A549 (cell line): ENCODE measurements at regions not wholly inside any gene's neighbourhood (a gene's known extent, or its start where the extent isn't known, plus 50 kb on each side); places are given as distances from the start of the nearest gene placed in this dataset.

Source experiments
- ATAC-seq, 2 experiments: fragments of 200-7000 bp in 1 of 2; fragments of >200 bp in 1 of 2; cut with Nextera tagmentation in 1 of 2; cut with Tn5 transposase in 1 of 2; 3 replicates each; pipeline versions ENCODE4 v1.8.0 to v1.9.1; 2018 to 2020; ENCODE audit warnings: mild to moderate bottlenecking in 1 of 2, moderate library complexity in 1 of 2
- CTCF ChIA-PET: fragments of 300-600 bp; sonication (Branson Sonifier 250); formaldehyde crosslinking; extraction: SDS; loops from one replicate; lab custom pipeline; 2021; ENCODE audit warnings: antibody characterized with exemption, inconsistent platforms; lab: Yijun Ruan, JAX
- POLR2A ChIA-PET: fragments of 350-600 bp; formaldehyde crosslinking; extraction: SDS; loops from one replicate; lab custom pipeline; 2021; ENCODE audit warnings: antibody characterized with exemption, inconsistent platforms; lab: Yijun Ruan, JAX
- DNase-seq, 2 experiments: peaks; one replicate each; pipeline versions ENCODE4 v3.0.0 to v3.0.0-alpha.2; 2011 to 2016; ENCODE audit warnings: low read depth in 1 of 2, low spot score in 1 of 2
- FAIRE-seq: peaks from 2 replicates; lab custom pipeline; 2011; peaks lifted over from hg19 to GRCh38; lab: Jason Lieb, UNC
- H3K27ac ChIP-seq, 2 experiments: fragments of >200 bp; sonication (Bioruptor Twin); formaldehyde crosslinking; 3 replicates each; pipeline ENCODE4 v1.5.1; 2016 to 2017
- H3K4me1 ChIP-seq: fragments of >200 bp; sonication (Bioruptor Twin); formaldehyde crosslinking; 3 replicates; pipeline ENCODE4 v1.6.1; 2016
- H3K4me2 ChIP-seq: fragments of >200 bp; sonication (Bioruptor Twin); formaldehyde crosslinking; 3 replicates; pipeline ENCODE4 v1.6.1; 2016
- H3K4me3 ChIP-seq: fragments of >200 bp; sonication (Bioruptor Twin); formaldehyde crosslinking; 3 replicates; pipeline ENCODE4 v1.5.1; 2016
- H3K9me3 ChIP-seq: fragments of >200 bp; sonication (Bioruptor Twin); formaldehyde crosslinking; 3 replicates; pipeline ENCODE4 v1.6.1; 2016
- CBX2 ChIP-seq: fragments of 200-600 bp; sonication (generic); IDR thresholded peaks from 2 replicates; pipeline ENCODE4 v1.6.1; 2016; ENCODE audit warnings: low read depth, mild to moderate bottlenecking, borderline replicate concordance
- CHD2 ChIP-seq: fragments of 150-350 bp; IDR thresholded peaks from 2 replicates; pipeline ENCODE4 v1.6.1; 2014; ENCODE audit warnings: low read length; ENCODE audit not compliant: partially characterized antibody
- CHD4 ChIP-seq: fragments of 200-600 bp; sonication (generic); IDR thresholded peaks from 2 replicates; pipeline ENCODE4 v1.6.1; 2016; ENCODE audit warnings: antibody characterized with exemption, mild to moderate bottlenecking, borderline replicate concordance
- EHMT2 ChIP-seq: fragments of 200-600 bp; sonication (generic); IDR thresholded peaks from 2 replicates; pipeline ENCODE4 v1.6.1; 2016; ENCODE audit warnings: antibody characterized with exemption, low read depth, mild to moderate bottlenecking, moderate library complexity
- FOSL2 ChIP-seq, 2 experiments: fragments of 450-650 bp in 1 of 2; fragments of >200 bp in 1 of 2; sonication (Bioruptor Twin) in 1 of 2; formaldehyde crosslinking; IDR thresholded peaks; 2 replicates each; pipeline versions ENCODE4 v1.5.0 to v1.6.1; 2016 to 2020; ENCODE audit warnings: mild to moderate bottlenecking in 1 of 2, moderate library complexity in 1 of 2
- GATA3 ChIP-seq: IDR thresholded peaks from 2 replicates; pipeline ENCODE4 v1.6.1; 2012; ENCODE audit warnings: borderline replicate concordance
- HOXB13 ChIP-seq: fragments of 250-450 bp; sonication (Bioruptor Pico); IDR thresholded peaks from 2 replicates; pipeline ENCODE4 v1.5.0; 2020; ENCODE audit warnings: low read depth, mild to moderate bottlenecking, moderate library complexity
- HOXB5 ChIP-seq: fragments of 250-450 bp; sonication (Bioruptor Pico); IDR thresholded peaks from 2 replicates; pipeline ENCODE4 v1.5.0; 2020; ENCODE audit warnings: mild to moderate bottlenecking, moderate library complexity
- JUN ChIP-seq, 2 experiments: fragments of >200 bp; sonication (Bioruptor Twin); formaldehyde crosslinking; IDR thresholded peaks; 2 replicates in 1 of 2; 3 replicates in 1 of 2; pipeline ENCODE4 v1.6.1; 2016 to 2017
- JUNB ChIP-seq: fragments of >200 bp; sonication (Bioruptor Twin); formaldehyde crosslinking; IDR thresholded peaks from 2 replicates; pipeline ENCODE4 v1.6.1; 2016
- KDM1A ChIP-seq: fragments of 200-600 bp; sonication (generic); IDR thresholded peaks from 2 replicates; pipeline ENCODE4 v1.6.1; 2016; ENCODE audit warnings: low read depth, mild to moderate bottlenecking
- MAZ ChIP-seq: fragments of 150-350 bp; IDR thresholded peaks from 2 replicates; pipeline ENCODE4 v1.6.1; 2014; ENCODE audit warnings: antibody characterized with exemption, low read depth, low read length, borderline replicate concordance
- NFE2L2 ChIP-seq: fragments of 150-350 bp; conservative IDR thresholded peaks from 2 replicates; pipeline ENCODE4 v1.6.1; 2014; ENCODE audit warnings: low read length
- NR3C1 ChIP-seq: fragments of >200 bp; sonication (Bioruptor Twin); formaldehyde crosslinking; IDR thresholded peaks from 3 replicates; pipeline ENCODE4 v1.6.1; 2017
- PHF8 ChIP-seq: fragments of 200-600 bp; sonication (generic); IDR thresholded peaks from 2 replicates; pipeline ENCODE4 v1.6.1; 2016; ENCODE audit warnings: low read depth, mild to moderate bottlenecking, antibody characterized with exemption, moderate library complexity, borderline replicate concordance
- RNF2 ChIP-seq: fragments of 200-600 bp; sonication (generic); IDR thresholded peaks from 2 replicates; pipeline ENCODE4 v1.6.1; 2016; ENCODE audit warnings: low read depth, mild to moderate bottlenecking, antibody characterized with exemption, moderate library complexity, borderline replicate concordance
- SMC3 ChIP-seq: fragments of >200 bp; sonication (Bioruptor Twin); formaldehyde crosslinking; IDR thresholded peaks from 3 replicates; pipeline ENCODE4 v1.6.1; 2018; ENCODE audit warnings: inconsistent platforms
- SREBF2 ChIP-seq: fragments of 450-650 bp; IDR thresholded peaks from 2 replicates; pipeline ENCODE4 v1.6.1; 2014; ENCODE audit warnings: mild to moderate bottlenecking, moderate library complexity
- ZFP36 ChIP-seq: fragments of 450-650 bp; IDR thresholded peaks from 2 replicates; pipeline ENCODE4 v1.6.1; 2014; ENCODE audit warnings: borderline replicate concordance; ENCODE audit not compliant: partially characterized antibody
- WGBS: methylation state at CpG from one replicate; pipeline ENCODE4 v1.1.6; 2017; ENCODE audit errors: missing lambda C conversion rate; 5-methylcytosine and 5-hydroxymethylcytosine counted together
- TF ChIP-seq, protein P1 (sequence below): fragments of >200 bp; sonication (Bioruptor Twin); formaldehyde crosslinking; IDR thresholded peaks from 2 replicates; pipeline ENCODE4 v1.6.1; 2016
- TF ChIP-seq, protein P2 (sequence below): IDR thresholded peaks from 2 replicates; pipeline ENCODE4 v1.6.1; 2012
- TF ChIP-seq, protein P3 (sequence below): fragments of 450-650 bp; IDR thresholded peaks from 2 replicates; pipeline ENCODE4 v1.6.1; 2014; ENCODE audit warnings: antibody characterized with exemption

DNA sequence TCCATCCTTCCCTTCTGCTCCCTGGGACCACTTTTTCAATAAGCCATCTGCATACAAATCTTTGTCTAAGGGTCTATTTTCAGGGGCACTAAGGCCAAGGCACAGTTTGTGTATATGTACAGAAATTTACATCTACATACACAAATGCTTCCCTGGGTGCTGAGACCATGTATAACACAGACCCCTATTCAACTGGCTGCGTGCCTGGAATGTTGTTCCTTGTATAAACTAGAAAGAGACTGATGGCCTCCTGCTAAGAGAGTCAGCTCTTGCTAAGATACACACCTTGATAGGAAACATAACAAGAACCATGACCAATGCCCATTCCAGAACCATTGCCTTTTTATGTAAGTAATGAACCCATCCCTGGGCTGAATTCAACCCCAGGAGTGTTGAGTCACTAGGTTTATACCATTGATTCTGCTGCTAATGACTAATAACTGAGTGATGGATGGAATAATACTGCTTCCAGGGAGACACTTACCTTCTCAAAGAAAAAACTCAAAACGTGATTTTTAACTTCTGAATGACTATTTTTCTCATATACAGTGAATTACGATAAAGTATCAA, 290.7 kb downstream of the FGFR2 start:
- 12% methylated on average over 3 of the region's 3 CpGs for WGBS
- ChIA-PET POLR2A (no interaction called here), CTCF (interaction anchor here (1.2 kb wide), 1 partner anchor 12 kb away, joined by 5 read pairs; no protein-coding TSS in a partner anchor)
- Histone ChIP-seq H3K4me3 (no peak overlapping the region), H3K27ac (no peak overlapping the region), H3K4me1 (no peaks in the 10 kb centered on the region), H3K4me2 (no peak overlapping the region), H3K9me3 (no peaks in the 10 kb centered on the region)
- no peak for ATAC-seq
- TF ChIP-seq FOSL2 (IDR thresholded peaks at IDR 0.05) (no peak), FOSL2 (CRISPR knock-in tag; IDR thresholded peaks at IDR 0.05) (no peak), MAZ (no peak), JUNB (no peak), GATA3 (no peak), HOXB5 (no peak), HOXB13 (no peak), CHD2 (no peak), ZFP36 (no peak), SREBF2 (no peak), RNF2 (no peak), SMC3 (no peak), EHMT2 (no peak), KDM1A (no peak), NFE2L2 (no peak), PHF8 (no peak), JUN (IDR thresholded peaks at IDR 0.05) (no peak), CHD4 (no peak)
- TF ChIP-seq, protein P1, sequence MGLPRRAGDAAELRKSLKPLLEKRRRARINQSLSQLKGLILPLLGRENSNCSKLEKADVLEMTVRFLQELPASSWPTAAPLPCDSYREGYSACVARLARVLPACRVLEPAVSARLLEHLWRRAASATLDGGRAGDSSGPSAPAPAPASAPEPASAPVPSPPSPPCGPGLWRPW, result no peak
- TF ChIP-seq, protein P2, sequence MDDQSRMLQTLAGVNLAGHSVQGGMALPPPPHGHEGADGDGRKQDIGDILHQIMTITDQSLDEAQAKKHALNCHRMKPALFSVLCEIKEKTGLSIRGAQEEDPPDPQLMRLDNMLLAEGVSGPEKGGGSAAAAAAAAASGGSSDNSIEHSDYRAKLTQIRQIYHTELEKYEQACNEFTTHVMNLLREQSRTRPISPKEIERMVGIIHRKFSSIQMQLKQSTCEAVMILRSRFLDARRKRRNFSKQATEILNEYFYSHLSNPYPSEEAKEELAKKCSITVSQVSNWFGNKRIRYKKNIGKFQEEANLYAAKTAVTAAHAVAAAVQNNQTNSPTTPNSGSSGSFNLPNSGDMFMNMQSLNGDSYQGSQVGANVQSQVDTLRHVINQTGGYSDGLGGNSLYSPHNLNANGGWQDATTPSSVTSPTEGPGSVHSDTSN, result no peak
- TF ChIP-seq, protein P3, sequence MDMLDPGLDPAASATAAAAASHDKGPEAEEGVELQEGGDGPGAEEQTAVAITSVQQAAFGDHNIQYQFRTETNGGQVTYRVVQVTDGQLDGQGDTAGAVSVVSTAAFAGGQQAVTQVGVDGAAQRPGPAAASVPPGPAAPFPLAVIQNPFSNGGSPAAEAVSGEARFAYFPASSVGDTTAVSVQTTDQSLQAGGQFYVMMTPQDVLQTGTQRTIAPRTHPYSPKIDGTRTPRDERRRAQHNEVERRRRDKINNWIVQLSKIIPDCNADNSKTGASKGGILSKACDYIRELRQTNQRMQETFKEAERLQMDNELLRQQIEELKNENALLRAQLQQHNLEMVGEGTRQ, result no peak
- no peak for DNase-seq
- FAIRE-seq, result no peak

DNA sequence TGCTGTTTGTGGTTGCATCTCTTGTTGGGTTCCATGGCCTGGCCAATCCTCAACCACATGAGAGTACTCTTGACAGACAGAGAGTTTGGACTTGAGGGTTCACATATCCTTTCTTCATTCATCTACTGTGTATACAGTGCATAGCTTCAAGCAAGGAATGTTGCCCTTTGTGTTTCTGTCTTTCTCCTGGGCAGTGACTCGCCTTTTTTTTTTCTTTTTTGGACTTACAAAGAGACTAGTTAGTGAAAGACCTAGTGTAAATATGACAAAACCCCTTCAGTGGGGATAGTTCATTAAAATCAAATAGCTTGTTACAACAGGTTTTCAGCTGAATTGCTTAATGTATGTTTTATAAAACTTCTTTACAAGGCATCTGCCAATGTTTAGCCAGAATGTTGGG, 290.2 kb downstream of the FGFR2 start:
- TF ChIP-seq NR3C1, result no peak
- Histone ChIP-seq H3K4me2 (no peak overlapping the region), H3K9me3 (no peaks in the 10 kb centered on the region), H3K4me3 (no peak overlapping the region), H3K27ac (no peak overlapping the region), H3K4me1 (no peaks in the 10 kb centered on the region)
- DNase-seq (no peak), FAIRE-seq (no peak), ATAC-seq (no peak)
- WGBS, result 3% methylated on average over 1 of the region's 1 CpG
- ChIA-PET POLR2A (no interaction called here), CTCF (interaction anchor here (1.2 kb wide), 1 partner anchor 13 kb away, joined by 5 read pairs; no protein-coding TSS in a partner anchor)

DNA sequence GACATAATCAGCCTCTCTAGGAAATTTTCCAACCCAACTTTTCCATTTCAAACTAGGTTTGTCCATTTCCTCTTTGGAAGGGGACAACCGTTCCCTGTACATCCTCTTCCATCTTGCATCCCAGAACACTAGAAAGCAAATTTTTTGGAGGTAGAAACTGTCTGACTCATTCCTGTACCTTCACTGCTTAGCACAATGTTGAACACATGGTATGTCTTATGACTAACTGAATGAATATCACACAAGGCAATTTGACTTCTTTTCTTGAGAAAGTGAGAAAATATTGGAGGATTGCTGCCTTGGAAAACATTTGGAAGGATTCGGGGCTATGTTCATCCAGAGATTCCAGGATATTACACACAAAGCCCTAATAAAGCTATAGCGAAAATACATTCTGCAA, 289.1 kb downstream of the FGFR2 start:
- no peak overlapping the region for H3K4me2 ChIP-seq
- H3K27ac ChIP-seq, result no peak overlapping the region
- WGBS, result 5% methylated on average over 3 of the region's 3 CpGs
- TF ChIP-seq CBX2, result no peak
- H3K9me3 ChIP-seq, result no peaks in the 10 kb centered on the region
- H3K4me3 ChIP-seq, result no peak overlapping the region
- ChIA-PET CTCF (no interaction called here), POLR2A (no interaction called here)
- ATAC-seq (no peak), FAIRE-seq (peak; percentile 67), DNase-seq (no peak)
- H3K4me1 ChIP-seq, result no peaks in the 10 kb centered on the region
